WTC11 (cell line): ENCODE measurements at regions not wholly inside any gene's neighbourhood (a gene's known extent, or its start where the extent isn't known, plus 50 kb on each side); places are given as distances from the start of the nearest gene placed in this dataset.

Experiments
- ATAC-seq: fragments of 200-7000 bp; cut with Tn5 transposase; 2 replicates; pipeline ENCODE4 v1.10.0; 2021; ENCODE audit warnings: mild to moderate bottlenecking, moderate library complexity
- CTCF ChIA-PET: fragments of 300-600 bp; sonication (Branson Sonifier 250); formaldehyde crosslinking; loops from one replicate; lab custom pipeline; 2021; ENCODE audit warnings: antibody characterized with exemption; lab: Charles Lee
- POLR2A ChIA-PET: fragments of 350-600 bp; sonication (Branson Sonifier 250); formaldehyde crosslinking; loops from one replicate; lab custom pipeline; 2021; ENCODE audit warnings: antibody characterized with exemption; lab: Charles Lee
- DNase-seq: peaks from one replicate; pipeline ENCODE4 v3.0.0; 2021; ENCODE audit warnings: low spot score
- H3K27ac Mint-ChIP-seq: 2 replicates; pipeline ENCODE4 v1.8.0; 2021; ENCODE audit warnings: mixed read lengths
- H3K27me3 Mint-ChIP-seq: 2 replicates; pipeline ENCODE4 v1.8.0; 2021; ENCODE audit warnings: low read depth, mild to moderate bottlenecking, moderate library complexity, mixed read lengths
- H3K36me3 Mint-ChIP-seq: 2 replicates; pipeline ENCODE4 v1.8.0; 2021; ENCODE audit warnings: mixed read lengths
- H3K4me1 Mint-ChIP-seq: 2 replicates; pipeline ENCODE4 v1.8.0; 2022; ENCODE audit warnings: mixed read lengths
- H3K4me3 Mint-ChIP-seq: 2 replicates; pipeline ENCODE4 v1.8.0; 2021; ENCODE audit warnings: mild to moderate bottlenecking, moderate library complexity, mixed read lengths
- H3K9me3 Mint-ChIP-seq: 2 replicates; pipeline ENCODE4 v1.8.0; 2021; ENCODE audit warnings: mixed read lengths
- ELF4 ChIP-seq: sonication (generic); formaldehyde crosslinking; IDR thresholded peaks from 2 replicates; pipeline ENCODE4 v1.8.1; 2022; ENCODE audit warnings: low read depth, mild to moderate bottlenecking, moderate library complexity, missing genetic modification reagents
- EMX1 ChIP-seq: fragments of 250-450 bp; sonication (Bioruptor Pico); IDR thresholded peaks from 2 replicates; pipeline ENCODE4 v1.8.0; 2021; ENCODE audit warnings: mild to moderate bottlenecking
- ESRRA ChIP-seq: sonication (generic); formaldehyde crosslinking; IDR thresholded peaks from 2 replicates; pipeline ENCODE4 v1.8.1; 2022; ENCODE audit warnings: mild to moderate bottlenecking, missing genetic modification reagents, borderline replicate concordance
- ETV6 ChIP-seq: sonication (generic); formaldehyde crosslinking; IDR thresholded peaks from 2 replicates; pipeline ENCODE4 v1.8.1; 2022; ENCODE audit warnings: mild to moderate bottlenecking, missing genetic modification reagents
- FOXJ3 ChIP-seq: sonication (generic); formaldehyde crosslinking; IDR thresholded peaks from 2 replicates; pipeline ENCODE4 v1.9.0; 2021; ENCODE audit warnings: missing genetic modification reagents, mild to moderate bottlenecking, borderline replicate concordance
- HMGA2 ChIP-seq: fragments of 250-450 bp; sonication (Bioruptor Pico); IDR thresholded peaks from 2 replicates; pipeline ENCODE4 v1.4.0; 2021; ENCODE audit warnings: mild to moderate bottlenecking, moderate library complexity
- JAZF1 ChIP-seq: fragments of 250-450 bp; sonication (Bioruptor Pico); IDR thresholded peaks from 2 replicates; pipeline ENCODE4 v1.9.0; 2021; ENCODE audit warnings: moderate library complexity, mild to moderate bottlenecking, inconsistent platforms
- JUN ChIP-seq: sonication (generic); formaldehyde crosslinking; IDR thresholded peaks from 2 replicates; pipeline ENCODE4 v1.8.0; 2023; ENCODE audit warnings: mild to moderate bottlenecking, missing genetic modification reagents
- KAT7 ChIP-seq: sonication (generic); formaldehyde crosslinking; IDR thresholded peaks from 2 replicates; pipeline ENCODE4 v1.8.1; 2023; ENCODE audit warnings: missing genetic modification reagents, mild to moderate bottlenecking, borderline replicate concordance
- MXD4 ChIP-seq: fragments of 250-450 bp; sonication (Bioruptor Pico); IDR thresholded peaks from 2 replicates; pipeline ENCODE4 v1.8.0; 2021; ENCODE audit warnings: mild to moderate bottlenecking, moderate library complexity, borderline replicate concordance
- MYBL2 ChIP-seq: sonication (generic); formaldehyde crosslinking; IDR thresholded peaks from 2 replicates; pipeline ENCODE4 v1.8.1; 2023; ENCODE audit warnings: mild to moderate bottlenecking, moderate library complexity, missing genetic modification reagents
- NFATC4 ChIP-seq: fragments of 250-450 bp; sonication (Bioruptor Pico); IDR thresholded peaks from 2 replicates; pipeline ENCODE4 v1.9.0; 2021; ENCODE audit warnings: mild to moderate bottlenecking
- OVOL2 ChIP-seq: fragments of 250-450 bp; sonication (Bioruptor Pico); IDR thresholded peaks from 2 replicates; pipeline ENCODE4 v1.9.0; 2021; ENCODE audit warnings: mild to moderate bottlenecking, borderline replicate concordance
- SMAD4 ChIP-seq: sonication (generic); formaldehyde crosslinking; IDR thresholded peaks from 2 replicates; pipeline ENCODE4 v1.8.0; 2022; ENCODE audit warnings: mild to moderate bottlenecking, missing genetic modification reagents
- SOX15 ChIP-seq: fragments of 250-450 bp; sonication (Bioruptor Pico); IDR thresholded peaks from 2 replicates; pipeline ENCODE4 v1.9.0; 2021; ENCODE audit warnings: mild to moderate bottlenecking
- SP1 ChIP-seq: sonication (generic); formaldehyde crosslinking; conservative IDR thresholded peaks from 2 replicates; pipeline ENCODE4 v1.8.1; 2022; ENCODE audit warnings: missing genetic modification reagents
- TCF7 ChIP-seq: sonication (generic); formaldehyde crosslinking; IDR thresholded peaks from 2 replicates; pipeline ENCODE4 v1.8.0; 2022; ENCODE audit warnings: mild to moderate bottlenecking, low read depth, missing genetic modification reagents, moderate library complexity
- TP53 ChIP-seq: sonication (generic); formaldehyde crosslinking; IDR thresholded peaks from 2 replicates; pipeline ENCODE4 v1.8.1; 2023; ENCODE audit warnings: mild to moderate bottlenecking, missing genetic modification reagents
- ZBTB21 ChIP-seq: sonication (generic); formaldehyde crosslinking; IDR thresholded peaks from 2 replicates; pipeline ENCODE4 v1.8.1; 2023; ENCODE audit warnings: mild to moderate bottlenecking, missing genetic modification reagents, borderline replicate concordance
- ZNF121 ChIP-seq: sonication (generic); formaldehyde crosslinking; IDR thresholded peaks from 2 replicates; pipeline ENCODE4 v1.8.0; 2023; ENCODE audit warnings: missing genetic modification reagents
- ZNF219 ChIP-seq: sonication (generic); formaldehyde crosslinking; IDR thresholded peaks from 2 replicates; pipeline ENCODE4 v1.8.0; 2023; ENCODE audit warnings: missing genetic modification reagents, mild to moderate bottlenecking, borderline replicate concordance
- ZNF396 ChIP-seq: fragments of 250-450 bp; sonication (Bioruptor Pico); IDR thresholded peaks from 2 replicates; pipeline ENCODE4 v1.8.0; 2021; ENCODE audit warnings: mild to moderate bottlenecking, moderate library complexity, borderline replicate concordance
- ZNF416 ChIP-seq: fragments of 250-450 bp; sonication (Bioruptor Pico); IDR thresholded peaks from 2 replicates; pipeline ENCODE4 v1.9.0; 2021; ENCODE audit warnings: mild to moderate bottlenecking, inconsistent platforms
- TF ChIP-seq, protein P1 (sequence below): sonication (generic); formaldehyde crosslinking; IDR thresholded peaks from 2 replicates; pipeline ENCODE4 v1.8.1; 2022; ENCODE audit warnings: low read depth, missing genetic modification reagents, borderline replicate concordance
- TF ChIP-seq, protein P2 (sequence below): fragments of 250-450 bp; sonication (Bioruptor Pico); conservative IDR thresholded peaks from 2 replicates; pipeline ENCODE4 v1.9.0; 2021; ENCODE audit warnings: mild to moderate bottlenecking
- TF ChIP-seq, protein P3 (sequence below): sonication (generic); formaldehyde crosslinking; IDR thresholded peaks from 2 replicates; pipeline ENCODE4 v1.8.0; 2022; ENCODE audit warnings: mild to moderate bottlenecking, missing genetic modification reagents
- TF ChIP-seq, protein P4 (sequence below): fragments of 250-450 bp; sonication (Bioruptor Pico); IDR thresholded peaks from 2 replicates; pipeline ENCODE4 v1.9.0; 2021; ENCODE audit warnings: mild to moderate bottlenecking

DNA sequence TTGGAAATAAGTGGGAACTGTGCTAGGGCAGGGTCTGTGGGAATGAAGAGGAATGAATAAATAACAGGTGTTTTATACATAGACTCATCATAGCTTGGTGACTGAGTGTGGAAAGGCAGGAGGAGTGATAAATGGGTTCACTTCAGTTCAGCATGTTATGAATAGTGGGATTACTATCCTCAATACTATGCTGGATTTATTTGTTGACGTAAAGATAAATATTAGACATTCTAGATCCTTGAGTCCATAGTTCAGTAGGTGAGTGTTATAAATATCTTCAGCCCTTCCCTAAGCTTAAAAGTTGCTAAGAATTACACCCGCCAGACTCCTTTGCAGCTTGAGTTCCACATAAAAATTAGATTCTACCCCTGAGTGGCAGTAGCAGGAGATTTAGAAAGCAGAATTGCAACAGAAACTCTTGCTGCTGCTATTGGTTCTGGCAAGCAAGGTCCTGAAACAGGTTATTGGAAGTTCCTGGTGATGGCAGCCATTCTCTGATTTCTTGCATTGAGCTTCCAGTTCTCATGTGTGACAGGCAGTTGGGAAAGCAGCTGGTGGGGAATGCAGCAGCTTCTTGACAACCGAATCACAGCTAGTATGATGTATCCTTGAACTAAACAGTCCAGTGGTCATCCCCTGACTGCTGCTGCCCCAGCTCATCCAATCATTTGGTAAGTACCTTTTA, 1558.9 kb downstream of the FAM181B start (continued):
- TF ChIP-seq, protein P1, sequence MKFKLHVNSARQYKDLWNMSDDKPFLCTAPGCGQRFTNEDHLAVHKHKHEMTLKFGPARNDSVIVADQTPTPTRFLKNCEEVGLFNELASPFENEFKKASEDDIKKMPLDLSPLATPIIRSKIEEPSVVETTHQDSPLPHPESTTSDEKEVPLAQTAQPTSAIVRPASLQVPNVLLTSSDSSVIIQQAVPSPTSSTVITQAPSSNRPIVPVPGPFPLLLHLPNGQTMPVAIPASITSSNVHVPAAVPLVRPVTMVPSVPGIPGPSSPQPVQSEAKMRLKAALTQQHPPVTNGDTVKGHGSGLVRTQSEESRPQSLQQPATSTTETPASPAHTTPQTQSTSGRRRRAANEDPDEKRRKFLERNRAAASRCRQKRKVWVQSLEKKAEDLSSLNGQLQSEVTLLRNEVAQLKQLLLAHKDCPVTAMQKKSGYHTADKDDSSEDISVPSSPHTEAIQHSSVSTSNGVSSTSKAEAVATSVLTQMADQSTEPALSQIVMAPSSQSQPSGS = no peak

DNA sequence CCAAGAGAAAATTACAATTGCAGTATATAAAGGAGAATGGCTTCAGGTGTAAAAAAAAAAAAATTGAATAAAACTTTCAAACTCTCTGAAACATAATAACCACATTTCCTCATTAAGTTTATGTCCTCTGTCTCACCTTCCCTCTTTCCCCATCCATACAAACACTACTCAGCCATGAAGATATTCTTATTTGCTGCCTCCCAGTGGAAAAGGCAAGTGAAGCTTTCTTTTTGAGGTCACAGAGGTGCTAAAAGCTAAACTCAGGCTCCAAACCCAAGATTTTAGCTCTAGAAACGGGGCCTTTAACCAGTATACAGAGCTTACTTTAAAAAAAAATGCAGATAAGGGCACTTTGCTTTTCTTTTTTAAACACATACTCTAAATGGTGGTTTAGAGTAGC, 1568.5 kb downstream of the FAM181B start:
- ChIA-PET CTCF (interaction anchor here (0.6 to 1.1 kb wide), 3 partner anchors 72 to 422 kb away, joined by 3 to 4 read pairs (median 4); no protein-coding TSS in a partner anchor), POLR2A (no interaction called here)
- no peaks in the 10 kb centered on the region for H3K36me3 Mint-ChIP-seq
- H3K4me3 Mint-ChIP-seq = no peak overlapping the region
- H3K9me3 Mint-ChIP-seq = no peaks in the 10 kb centered on the region
- no peaks in the 10 kb centered on the region for H3K27me3 Mint-ChIP-seq
- H3K27ac Mint-ChIP-seq = no peak overlapping the region
- ATAC-seq = peak; percentile 72
- DNase-seq = no peak
- H3K4me1 Mint-ChIP-seq = peaks cover 6% of the 10 kb centered on the region
- TF ChIP-seq EMX1 = no peak
- no peak for TF ChIP-seq ESRRA (CRISPR knock-in tag)
- no peak for TF ChIP-seq KAT7 (CRISPR knock-in tag)
- no peak for TF ChIP-seq FOXJ3 (CRISPR knock-in tag)
- no peak for TF ChIP-seq HMGA2 (CRISPR knock-in tag)
- no peak for TF ChIP-seq ZBTB21 (CRISPR knock-in tag)
- TF ChIP-seq SOX15 (CRISPR knock-in tag) = no peak
- no peak for TF ChIP-seq SP1 (CRISPR knock-in tag)
- no peak for TF ChIP-seq SMAD4
- TF ChIP-seq, protein P2, sequence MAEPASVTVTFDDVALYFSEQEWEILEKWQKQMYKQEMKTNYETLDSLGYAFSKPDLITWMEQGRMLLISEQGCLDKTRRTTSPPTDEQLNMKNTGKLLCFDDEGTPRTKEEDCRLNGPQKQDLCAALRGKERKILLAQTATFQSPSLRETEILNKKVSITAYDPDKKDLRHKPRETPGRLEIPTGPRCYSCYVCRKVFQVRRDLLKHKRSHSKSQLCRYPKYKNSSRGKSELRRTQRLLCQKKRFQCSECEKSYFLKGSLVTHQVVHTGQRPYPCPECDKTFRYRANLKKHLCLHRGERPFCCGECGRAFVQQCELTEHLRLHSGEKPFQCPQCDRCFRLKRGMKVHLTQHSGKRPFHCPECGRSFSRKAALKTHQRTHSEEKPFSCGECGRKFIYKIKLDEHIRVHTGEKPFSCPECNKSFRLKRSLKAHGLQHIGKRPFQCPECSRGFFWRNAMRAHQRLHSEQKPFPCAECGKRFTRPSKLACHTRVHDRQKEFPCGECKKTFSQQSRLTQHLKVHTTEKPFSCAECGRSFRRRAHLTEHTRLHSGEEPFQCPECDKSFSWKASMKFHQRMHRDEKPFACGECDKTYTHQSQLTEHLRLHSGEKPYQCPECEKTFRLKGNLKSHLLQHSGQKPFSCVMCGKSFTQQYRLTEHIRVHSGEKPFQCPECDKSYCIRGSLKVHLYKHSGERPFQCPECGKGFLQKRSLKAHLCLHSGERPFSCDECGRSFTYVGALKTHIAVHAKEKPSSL = no peak
- no peak for TF ChIP-seq JAZF1 (CRISPR knock-in tag)
- TF ChIP-seq ZNF219 (CRISPR knock-in tag) = no peak
- TF ChIP-seq TP53 (CRISPR knock-in tag) = no peak
- TF ChIP-seq ZNF121 (CRISPR knock-in tag) = no peak
- TF ChIP-seq ZNF396 (CRISPR knock-in tag) = no peak
- no peak for TF ChIP-seq ZNF416

DNA sequence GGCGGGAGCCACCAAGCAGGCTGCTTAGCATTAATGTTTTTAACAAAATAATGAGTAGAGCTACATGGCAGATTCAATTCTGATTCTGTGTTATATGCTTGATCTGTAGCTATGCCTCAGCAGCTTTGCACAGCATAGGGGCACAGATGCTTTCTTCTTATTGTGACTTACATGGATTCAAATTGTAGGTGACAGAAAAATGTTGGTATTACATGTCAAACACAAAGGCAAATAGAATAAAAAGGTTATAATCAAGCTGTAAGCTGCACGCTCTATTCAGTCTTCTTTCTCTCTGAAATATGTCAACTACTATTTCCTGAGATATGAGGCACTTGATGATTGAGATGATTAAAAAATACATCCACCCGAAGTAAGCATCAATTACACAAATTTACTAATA, 1573.8 kb downstream of the FAM181B start:
- ATAC-seq = no peak
- no peak overlapping the region for H3K27ac Mint-ChIP-seq
- H3K9me3 Mint-ChIP-seq = no peaks in the 10 kb centered on the region
- H3K36me3 Mint-ChIP-seq = no peaks in the 10 kb centered on the region
- CTCF ChIA-PET = no interaction called here
- no peak overlapping the region for H3K4me3 Mint-ChIP-seq
- POLR2A ChIA-PET = interaction anchor here (0.7 kb wide), 1 partner anchor 69 kb away, joined by 4 read pairs; no protein-coding TSS in a partner anchor
- no peaks in the 10 kb centered on the region for H3K4me1 Mint-ChIP-seq
- H3K27me3 Mint-ChIP-seq = no peaks in the 10 kb centered on the region
- no peak for DNase-seq
- TF ChIP-seq MXD4 (no peak), FOXJ3 (CRISPR knock-in tag) (no peak), NFATC4 (no peak), JUN (CRISPR knock-in tag) (no peak), MYBL2 (CRISPR knock-in tag) (no peak), ESRRA (CRISPR knock-in tag) (no peak), ETV6 (CRISPR knock-in tag) (no peak), SP1 (CRISPR knock-in tag) (no peak), TCF7 (no peak), ZBTB21 (CRISPR knock-in tag) (no peak), OVOL2 (no peak), ELF4 (CRISPR knock-in tag) (no peak)
- TF ChIP-seq, protein P3, sequence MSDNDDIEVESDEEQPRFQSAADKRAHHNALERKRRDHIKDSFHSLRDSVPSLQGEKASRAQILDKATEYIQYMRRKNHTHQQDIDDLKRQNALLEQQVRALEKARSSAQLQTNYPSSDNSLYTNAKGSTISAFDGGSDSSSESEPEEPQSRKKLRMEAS (CRISPR knock-in tag) = no peak
- TF ChIP-seq, protein P4, sequence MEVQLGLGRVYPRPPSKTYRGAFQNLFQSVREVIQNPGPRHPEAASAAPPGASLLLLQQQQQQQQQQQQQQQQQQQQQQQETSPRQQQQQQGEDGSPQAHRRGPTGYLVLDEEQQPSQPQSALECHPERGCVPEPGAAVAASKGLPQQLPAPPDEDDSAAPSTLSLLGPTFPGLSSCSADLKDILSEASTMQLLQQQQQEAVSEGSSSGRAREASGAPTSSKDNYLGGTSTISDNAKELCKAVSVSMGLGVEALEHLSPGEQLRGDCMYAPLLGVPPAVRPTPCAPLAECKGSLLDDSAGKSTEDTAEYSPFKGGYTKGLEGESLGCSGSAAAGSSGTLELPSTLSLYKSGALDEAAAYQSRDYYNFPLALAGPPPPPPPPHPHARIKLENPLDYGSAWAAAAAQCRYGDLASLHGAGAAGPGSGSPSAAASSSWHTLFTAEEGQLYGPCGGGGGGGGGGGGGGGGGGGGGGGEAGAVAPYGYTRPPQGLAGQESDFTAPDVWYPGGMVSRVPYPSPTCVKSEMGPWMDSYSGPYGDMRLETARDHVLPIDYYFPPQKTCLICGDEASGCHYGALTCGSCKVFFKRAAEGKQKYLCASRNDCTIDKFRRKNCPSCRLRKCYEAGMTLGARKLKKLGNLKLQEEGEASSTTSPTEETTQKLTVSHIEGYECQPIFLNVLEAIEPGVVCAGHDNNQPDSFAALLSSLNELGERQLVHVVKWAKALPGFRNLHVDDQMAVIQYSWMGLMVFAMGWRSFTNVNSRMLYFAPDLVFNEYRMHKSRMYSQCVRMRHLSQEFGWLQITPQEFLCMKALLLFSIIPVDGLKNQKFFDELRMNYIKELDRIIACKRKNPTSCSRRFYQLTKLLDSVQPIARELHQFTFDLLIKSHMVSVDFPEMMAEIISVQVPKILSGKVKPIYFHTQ (CRISPR knock-in tag) = no peak
